Neural progenitor cell (in vitro differentiated cells): ENCODE measurements at regions not wholly inside any gene's neighbourhood (a gene's known extent, or its start where the extent isn't known, plus 50 kb on each side); places are given as distances from the start of the nearest gene placed in this dataset.

ENCODE experiments used
- DNase-seq: peaks from one replicate; pipeline ENCODE4 v3.0.0-alpha.2; 2016; ENCODE audit warnings: low spot score
- H2AFZ ChIP-seq: fragments of 200-600 bp; sonication (generic); replicated peaks from 2 replicates; pipeline ENCODE4 v1.6.1; 2016; ENCODE audit warnings: antibody characterized with exemption
- H3F3A ChIP-seq: fragments of 200-600 bp; sonication (generic); 2 replicates; pipeline ENCODE4 v1.6.1; 2016; ENCODE audit warnings: antibody characterized with exemption, low read depth
- H3K27ac ChIP-seq: fragments of 200-600 bp; sonication (generic); 2 replicates; pipeline ENCODE4 v1.5.1; 2016; ENCODE audit warnings: mild to moderate bottlenecking
- H3K27me3 ChIP-seq: fragments of 200-600 bp; sonication (generic); 2 replicates; pipeline ENCODE4 v1.6.1; 2016; ENCODE audit warnings: mild to moderate bottlenecking, moderate library complexity
- H3K36me3 ChIP-seq: fragments of 200-600 bp; sonication (generic); 2 replicates; pipeline ENCODE4 v1.5.1; 2016
- H3K4me1 ChIP-seq: fragments of 200-600 bp; sonication (generic); 2 replicates; pipeline ENCODE4 v1.6.1; 2016; ENCODE audit warnings: mixed run types
- H3K4me2 ChIP-seq: fragments of 200-600 bp; sonication (generic); 2 replicates; pipeline ENCODE4 v1.6.1; 2016
- H3K4me3 ChIP-seq: fragments of 200-600 bp; sonication (generic); 2 replicates; pipeline ENCODE4 v1.5.1; 2016
- H3K79me2 ChIP-seq: fragments of 200-600 bp; sonication (generic); 2 replicates; pipeline ENCODE4 v1.6.1; 2016; ENCODE audit warnings: low read depth
- H3K9ac ChIP-seq: fragments of 200-600 bp; sonication (generic); 2 replicates; pipeline ENCODE4 v1.6.1; 2016
- H3K9me3 ChIP-seq: fragments of 200-600 bp; sonication (generic); 2 replicates; pipeline ENCODE4 v1.5.1; 2016; ENCODE audit warnings: low read depth
- H4K20me1 ChIP-seq: fragments of 200-600 bp; sonication (generic); 2 replicates; pipeline ENCODE4 v1.6.1; 2016; ENCODE audit warnings: low read depth
- H3K27ac Mint-ChIP-seq: 3 replicates; pipeline ENCODE4 v1.8.0; 2021; ENCODE audit warnings: mixed read lengths
- H3K27me3 Mint-ChIP-seq: 2 replicates; pipeline ENCODE4 v1.8.0; 2022; ENCODE audit warnings: low read depth, mild to moderate bottlenecking, inconsistent platforms, moderate library complexity, mixed read lengths; ENCODE audit not compliant: insufficient read depth
- H3K36me3 Mint-ChIP-seq: 3 replicates; pipeline ENCODE4 v1.8.0; 2021; ENCODE audit warnings: mixed read lengths
- H3K4me1 Mint-ChIP-seq: 3 replicates; pipeline ENCODE4 v1.8.0; 2021; ENCODE audit warnings: mixed read lengths
- H3K4me3 Mint-ChIP-seq: 3 replicates; pipeline ENCODE4 v1.8.0; 2021; ENCODE audit warnings: mild to moderate bottlenecking, moderate library complexity, mixed read lengths
- H3K9me3 Mint-ChIP-seq: 3 replicates; pipeline ENCODE4 v1.8.0; 2020; ENCODE audit warnings: mixed read lengths
- EZH2 ChIP-seq: fragments of 200-600 bp; sonication (generic); IDR thresholded peaks from 2 replicates; pipeline ENCODE4 v1.6.1; 2017; ENCODE audit warnings: antibody characterized with exemption, mild to moderate bottlenecking, moderate library complexity
- EZH2phosphoT487 ChIP-seq: fragments of 200-600 bp; sonication (generic); IDR thresholded peaks from 2 replicates; pipeline ENCODE4 v1.6.1; 2017; ENCODE audit warnings: antibody characterized with exemption
- TF ChIP-seq, protein P1 (sequence below): fragments of 200-600 bp; sonication (generic); IDR thresholded peaks from 2 replicates; pipeline ENCODE4 v1.5.1; 2017; ENCODE audit warnings: antibody characterized with exemption, mild to moderate bottlenecking

GRCh38 chr6:69580706-69581105 lies 216.1 kb downstream of the LMBRD1 start:
- no peaks in the 10 kb centered on the region for H3K79me2 ChIP-seq
- H3K27ac ChIP-seq, result no peak overlapping the region
- Mint-ChIP-seq H3K9me3 (no peaks in the 10 kb centered on the region), H3K27ac (no peak overlapping the region), H3K36me3 (no peaks in the 10 kb centered on the region), H3K4me1 (peaks cover 13% of the 10 kb centered on the region), H3K27me3 (no peaks in the 10 kb centered on the region), H3K4me3 (no peak overlapping the region)
- H3K4me3 ChIP-seq, result no peak overlapping the region
- no peaks in the 10 kb centered on the region for H4K20me1 ChIP-seq
- no peaks in the 10 kb centered on the region for H3K27me3 ChIP-seq
- H3K36me3 ChIP-seq, result no peaks in the 10 kb centered on the region
- H3K9ac ChIP-seq, result no peak overlapping the region
- DNase-seq, result no peak
- H3K4me1 ChIP-seq, result no peaks in the 10 kb centered on the region
- no peak overlapping the region for H3K4me2 ChIP-seq
- no peaks in the 10 kb centered on the region for H3F3A ChIP-seq
- H2AFZ ChIP-seq, result no peak overlapping the region
- TF ChIP-seq, protein P1, sequence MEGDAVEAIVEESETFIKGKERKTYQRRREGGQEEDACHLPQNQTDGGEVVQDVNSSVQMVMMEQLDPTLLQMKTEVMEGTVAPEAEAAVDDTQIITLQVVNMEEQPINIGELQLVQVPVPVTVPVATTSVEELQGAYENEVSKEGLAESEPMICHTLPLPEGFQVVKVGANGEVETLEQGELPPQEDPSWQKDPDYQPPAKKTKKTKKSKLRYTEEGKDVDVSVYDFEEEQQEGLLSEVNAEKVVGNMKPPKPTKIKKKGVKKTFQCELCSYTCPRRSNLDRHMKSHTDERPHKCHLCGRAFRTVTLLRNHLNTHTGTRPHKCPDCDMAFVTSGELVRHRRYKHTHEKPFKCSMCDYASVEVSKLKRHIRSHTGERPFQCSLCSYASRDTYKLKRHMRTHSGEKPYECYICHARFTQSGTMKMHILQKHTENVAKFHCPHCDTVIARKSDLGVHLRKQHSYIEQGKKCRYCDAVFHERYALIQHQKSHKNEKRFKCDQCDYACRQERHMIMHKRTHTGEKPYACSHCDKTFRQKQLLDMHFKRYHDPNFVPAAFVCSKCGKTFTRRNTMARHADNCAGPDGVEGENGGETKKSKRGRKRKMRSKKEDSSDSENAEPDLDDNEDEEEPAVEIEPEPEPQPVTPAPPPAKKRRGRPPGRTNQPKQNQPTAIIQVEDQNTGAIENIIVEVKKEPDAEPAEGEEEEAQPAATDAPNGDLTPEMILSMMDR, result no peak
- no peak for TF ChIP-seq EZH2
- no peaks in the 10 kb centered on the region for H3K9me3 ChIP-seq

GRCh38 chr6:69578361-69578890 lies 218.4 kb downstream of the LMBRD1 start:
- H3F3A ChIP-seq, result no peaks in the 10 kb centered on the region
- H2AFZ ChIP-seq, result no peak overlapping the region
- no peaks in the 10 kb centered on the region for H3K4me1 Mint-ChIP-seq
- no peaks in the 10 kb centered on the region for H3K27me3 Mint-ChIP-seq
- no peaks in the 10 kb centered on the region for H3K36me3 ChIP-seq
- no peaks in the 10 kb centered on the region for H4K20me1 ChIP-seq
- H3K4me1 ChIP-seq, result no peaks in the 10 kb centered on the region
- no peak overlapping the region for H3K4me3 ChIP-seq
- H3K9ac ChIP-seq, result no peak overlapping the region
- no peaks in the 10 kb centered on the region for H3K27me3 ChIP-seq
- H3K4me2 ChIP-seq, result no peak overlapping the region
- TF ChIP-seq, protein P1, result no peak
- no peaks in the 10 kb centered on the region for H3K9me3 Mint-ChIP-seq
- H3K4me3 Mint-ChIP-seq, result no peak overlapping the region
- no peak overlapping the region for H3K27ac Mint-ChIP-seq
- H3K9me3 ChIP-seq, result no peaks in the 10 kb centered on the region
- no peaks in the 10 kb centered on the region for H3K36me3 Mint-ChIP-seq
- H3K79me2 ChIP-seq, result no peaks in the 10 kb centered on the region
- no peak for DNase-seq
- no peak overlapping the region for H3K27ac ChIP-seq

- Histone ChIP-seq H4K20me1 (no peaks in the 10 kb centered on the region), H3K36me3 (no peaks in the 10 kb centered on the region), H3K79me2 (no peaks in the 10 kb centered on the region), H3K9ac (no peak overlapping the region), H3F3A (peaks cover 7% of the 10 kb centered on the region), H2AFZ (no peak overlapping the region), H3K9me3 (no peaks in the 10 kb centered on the region), H3K27ac (no peak overlapping the region), H3K27me3 (no peaks in the 10 kb centered on the region), H3K4me3 (no peak overlapping the region), H3K4me1 (no peaks in the 10 kb centered on the region), H3K4me2 (no peak overlapping the region)
- Mint-ChIP-seq H3K4me3 (no peak overlapping the region), H3K4me1 (no peaks in the 10 kb centered on the region), H3K36me3 (no peaks in the 10 kb centered on the region), H3K27ac (no peak overlapping the region), H3K9me3 (peaks cover 3% of the 10 kb centered on the region), H3K27me3 (no peaks in the 10 kb centered on the region)
- TF ChIP-seq EZH2, result no peak
- no peak for TF ChIP-seq EZH2phosphoT487
- TF ChIP-seq, protein P1, result no peak
- DNase-seq, result no peak
Measured at GRCh38 chr6:69571234-69571633, 225.6 kb downstream of the LMBRD1 start.
